ENCODE measurements at regions not wholly inside any gene's neighbourhood (a gene's known extent, or its start where the extent isn't known, plus 50 kb on each side); places are given as distances from the start of the nearest gene placed in this dataset.
"Not testable (repeated sequence)": the region's sequence is repeated elsewhere in the genome, so short reads cannot be mapped to it uniquely, and the experiment has no call there.

DNA sequence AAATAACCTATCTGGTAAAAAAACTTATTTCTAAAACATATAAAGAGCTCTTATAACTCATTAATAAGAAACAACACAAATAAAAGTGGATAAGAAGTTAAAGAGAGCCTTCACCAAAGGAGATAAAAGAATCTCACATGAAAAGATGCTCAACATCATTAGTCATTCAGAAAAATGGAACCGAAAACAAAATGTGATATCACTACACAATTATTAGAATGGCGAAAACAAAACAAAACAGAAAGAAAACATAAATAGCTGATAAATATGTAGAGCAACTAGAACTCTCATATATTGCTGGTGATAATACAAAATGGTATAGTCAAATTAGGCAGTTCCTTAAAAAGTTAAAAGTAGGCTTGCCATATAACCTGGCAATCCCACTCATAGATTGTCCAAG, 1109.3 kb downstream of the PLA2G4A start:
- Mint-ChIP-seq H3K27ac (no peak overlapping the region), H3K27me3 (no peaks in the 10 kb centered on the region), H3K4me1 (no peaks in the 10 kb centered on the region), H3K4me3 (no peak overlapping the region), H3K36me3 (no peaks in the 10 kb centered on the region), H3K9me3 (peaks cover 7% of the 10 kb centered on the region)
- DNase-seq: no peak

- no peaks in the 10 kb centered on the region for H3K36me3 Mint-ChIP-seq
- H3K9me3 Mint-ChIP-seq: peaks cover 14% of the 10 kb centered on the region
- DNase-seq: no peak
- H3K27me3 Mint-ChIP-seq: no peaks in the 10 kb centered on the region
- H3K4me3 Mint-ChIP-seq: no peak overlapping the region
- no peak overlapping the region for H3K27ac Mint-ChIP-seq
- H3K4me1 Mint-ChIP-seq: no peaks in the 10 kb centered on the region
Measured at GRCh38 chr1:187942986-187943385, 1114.2 kb downstream of the PLA2G4A start.

DNA sequence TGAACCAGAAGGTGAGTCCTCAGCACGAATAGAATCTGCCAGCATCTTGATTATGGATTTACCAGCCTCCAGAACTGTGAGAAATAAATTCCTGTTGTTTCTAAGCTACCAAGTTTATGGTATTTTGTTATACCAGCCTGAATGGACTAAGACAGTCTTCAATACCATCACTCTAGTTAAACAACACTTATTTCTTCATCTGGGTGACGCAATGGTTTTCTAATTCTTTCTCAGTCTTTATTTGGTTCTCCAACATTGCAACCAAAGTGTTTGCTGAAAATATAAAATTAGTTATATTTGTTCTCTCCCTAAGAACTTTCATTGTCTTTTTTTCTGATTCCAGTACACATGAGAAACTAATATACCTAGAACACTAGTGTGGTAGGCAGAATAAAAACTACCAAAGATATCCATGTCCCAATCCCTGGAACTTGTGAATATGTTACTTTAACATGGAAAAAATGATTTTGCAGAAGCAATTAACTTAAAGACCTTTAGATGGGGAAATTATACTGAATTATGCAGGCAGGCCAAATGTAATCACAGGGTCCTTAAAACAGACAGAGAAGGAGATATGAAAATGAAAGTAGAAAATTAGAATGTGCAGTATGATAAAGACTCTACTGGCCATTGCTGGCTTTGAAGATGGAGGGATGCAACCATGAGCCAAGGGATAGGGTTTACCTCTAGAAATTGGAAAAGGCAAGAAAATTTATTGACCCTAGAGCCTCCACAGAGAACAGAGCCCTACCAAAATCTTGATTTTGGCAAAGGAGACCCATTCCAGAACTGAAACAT, 1115.1 kb downstream of the PLA2G4A start:
- no peak for DNase-seq
- Mint-ChIP-seq H3K36me3 (no peaks in the 10 kb centered on the region), H3K9me3 (peaks cover 17% of the 10 kb centered on the region), H3K4me3 (no peak overlapping the region), H3K27ac (no peak overlapping the region), H3K4me1 (no peaks in the 10 kb centered on the region), H3K27me3 (no peaks in the 10 kb centered on the region)

GRCh38 chr1:187946661-187947060, 1117.9 kb downstream of the PLA2G4A start:
- not testable (repeated sequence) for H3K36me3 Mint-ChIP-seq, H3K4me3 Mint-ChIP-seq, DNase-seq, H3K27me3 Mint-ChIP-seq, H3K4me1 Mint-ChIP-seq, H3K27ac Mint-ChIP-seq
- peaks cover 23% of the 10 kb centered on the region for H3K9me3 Mint-ChIP-seq

GRCh38 chr1:187947359-187947758, 1118.6 kb downstream of the PLA2G4A start:
- H3K9me3 Mint-ChIP-seq: peaks cover 28% of the 10 kb centered on the region
- DNase-seq: no peak

GRCh38 chr1:187948170-187948794, 1119.5 kb downstream of the PLA2G4A start:
- no peaks in the 10 kb centered on the region for H3K4me1 Mint-ChIP-seq
- H3K4me3 Mint-ChIP-seq: no peak overlapping the region
- DNase-seq: no peak
- no peaks in the 10 kb centered on the region for H3K27me3 Mint-ChIP-seq
- peaks cover 27% of the 10 kb centered on the region for H3K9me3 Mint-ChIP-seq
- no peak overlapping the region for H3K27ac Mint-ChIP-seq
- H3K36me3 Mint-ChIP-seq: no peaks in the 10 kb centered on the region

More at GRCh38 chr1:187947359-187947758, 1118.6 kb downstream of the PLA2G4A start:
- Mint-ChIP-seq H3K4me3 (no peak overlapping the region), H3K4me1 (no peaks in the 10 kb centered on the region), H3K36me3 (no peaks in the 10 kb centered on the region), H3K27ac (no peak overlapping the region), H3K27me3 (no peaks in the 10 kb centered on the region)

DNA sequence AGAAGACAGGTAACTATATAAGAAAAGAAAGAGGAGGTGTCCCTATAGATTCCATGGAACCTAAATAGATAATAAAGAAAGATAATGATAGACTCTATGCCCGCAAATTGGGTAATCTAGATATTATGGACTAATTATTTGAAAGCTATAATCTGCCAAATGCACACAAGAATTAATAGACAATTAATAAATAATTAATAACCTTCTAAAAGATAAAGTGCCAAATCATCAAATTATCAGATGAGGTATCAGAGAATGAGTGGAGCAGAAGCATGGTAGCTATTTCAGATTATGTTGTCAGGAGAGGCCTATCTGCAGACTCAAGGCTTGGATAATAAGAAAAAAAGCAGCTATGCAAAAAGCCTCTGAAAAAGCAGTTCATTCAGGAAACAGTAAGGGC, 1120.8 kb downstream of the PLA2G4A start:
- Mint-ChIP-seq H3K9me3 (peaks cover 25% of the 10 kb centered on the region), H3K4me3 (no peak overlapping the region), H3K4me1 (no peaks in the 10 kb centered on the region), H3K27ac (no peak overlapping the region), H3K36me3 (no peaks in the 10 kb centered on the region), H3K27me3 (no peaks in the 10 kb centered on the region)
- no peak for DNase-seq

DNA sequence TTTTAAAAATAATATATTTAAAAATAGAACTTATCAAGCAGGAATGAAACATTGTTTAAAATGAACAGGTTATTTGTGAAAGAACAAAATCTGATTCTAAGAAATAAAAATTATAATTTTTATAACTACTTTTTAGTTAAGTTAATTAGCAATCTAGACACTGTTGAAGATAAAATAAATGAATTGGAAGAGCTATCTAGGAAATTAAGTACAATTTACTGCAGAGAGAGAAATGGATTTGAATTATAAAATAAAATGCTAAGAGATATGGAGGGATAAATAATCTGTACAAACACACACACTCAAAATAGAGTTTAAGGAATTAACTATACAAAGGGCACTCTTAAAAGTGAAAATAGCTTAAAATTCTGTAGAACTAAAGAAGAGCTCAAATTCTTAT, 1123.1 kb downstream of the PLA2G4A start:
- DNase-seq: no peak
- Mint-ChIP-seq H3K4me1 (no peaks in the 10 kb centered on the region), H3K4me3 (no peak overlapping the region), H3K27me3 (no peaks in the 10 kb centered on the region), H3K36me3 (no peaks in the 10 kb centered on the region), H3K9me3 (peaks cover 25% of the 10 kb centered on the region), H3K27ac (no peak overlapping the region)

- Mint-ChIP-seq H3K27me3 (no peaks in the 10 kb centered on the region), H3K27ac (no peak overlapping the region), H3K36me3 (no peaks in the 10 kb centered on the region), H3K9me3 (peaks cover 21% of the 10 kb centered on the region), H3K4me1 (no peaks in the 10 kb centered on the region), H3K4me3 (no peak overlapping the region)
- DNase-seq: no peak
Measured at GRCh38 chr1:187952446-187952845, 1123.7 kb downstream of the PLA2G4A start.

DNA sequence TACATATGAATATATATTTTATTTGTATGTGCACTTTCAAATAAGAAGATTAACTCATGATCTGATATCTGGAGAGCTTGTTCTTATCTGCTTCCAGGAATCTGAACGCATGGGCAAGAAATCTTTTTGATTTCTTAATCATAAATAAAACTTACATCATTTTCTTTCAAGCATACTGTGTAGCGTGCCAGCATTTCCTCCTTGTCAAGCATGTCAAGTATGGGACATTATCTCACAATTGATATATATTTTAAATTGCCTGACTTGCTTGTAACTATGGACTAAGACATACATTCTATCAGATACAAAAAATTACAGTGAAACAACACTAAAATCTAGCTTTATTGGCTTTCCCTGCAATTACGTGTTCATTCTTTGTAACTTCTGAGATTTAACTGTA, 1128.2 kb downstream of the PLA2G4A start:
- Mint-ChIP-seq H3K4me1 (no peaks in the 10 kb centered on the region), H3K27me3 (no peaks in the 10 kb centered on the region), H3K36me3 (no peaks in the 10 kb centered on the region), H3K27ac (no peak overlapping the region), H3K4me3 (no peak overlapping the region), H3K9me3 (peaks cover 11% of the 10 kb centered on the region)
- no peak for DNase-seq

DNA sequence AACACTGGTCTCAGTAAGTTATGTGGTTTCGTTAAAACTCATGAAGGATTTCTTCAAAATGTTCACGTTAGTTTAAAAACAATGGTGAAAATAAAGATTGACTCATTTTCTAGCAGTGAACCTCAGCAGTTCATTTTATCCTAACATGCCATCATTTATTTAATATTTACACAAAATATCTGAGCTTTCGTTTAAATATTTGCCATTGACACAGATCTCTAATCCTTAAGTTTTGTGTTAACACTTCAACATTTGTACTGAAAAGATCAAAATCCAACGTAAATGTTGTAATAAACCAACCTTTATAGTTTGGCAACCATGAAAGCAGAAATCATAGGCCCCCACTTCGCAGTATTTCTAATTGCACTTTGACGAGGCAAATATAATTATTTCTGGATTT, 1129.5 kb downstream of the PLA2G4A start:
- H3K27ac Mint-ChIP-seq: no peak overlapping the region
- no peak overlapping the region for H3K4me3 Mint-ChIP-seq
- no peaks in the 10 kb centered on the region for H3K4me1 Mint-ChIP-seq
- no peak for DNase-seq
- H3K9me3 Mint-ChIP-seq: peaks cover 7% of the 10 kb centered on the region
- H3K27me3 Mint-ChIP-seq: no peaks in the 10 kb centered on the region
- H3K36me3 Mint-ChIP-seq: no peaks in the 10 kb centered on the region

- DNase-seq: no peak
- Mint-ChIP-seq H3K4me3 (no peak overlapping the region), H3K27ac (no peak overlapping the region), H3K27me3 (no peaks in the 10 kb centered on the region), H3K9me3 (peaks cover 7% of the 10 kb centered on the region), H3K4me1 (no peaks in the 10 kb centered on the region), H3K36me3 (no peaks in the 10 kb centered on the region)
Measured at GRCh38 chr1:187959062-187959461, 1130.3 kb downstream of the PLA2G4A start.

- H3K36me3 Mint-ChIP-seq: no peaks in the 10 kb centered on the region
- H3K4me3 Mint-ChIP-seq: no peak overlapping the region
- H3K27ac Mint-ChIP-seq: no peak overlapping the region
- H3K4me1 Mint-ChIP-seq: no peaks in the 10 kb centered on the region
- DNase-seq: no peak
- H3K27me3 Mint-ChIP-seq: no peaks in the 10 kb centered on the region
- H3K9me3 Mint-ChIP-seq: peaks cover 7% of the 10 kb centered on the region
Measured at GRCh38 chr1:187960125-187960638, 1131.4 kb downstream of the PLA2G4A start.

- Mint-ChIP-seq H3K27me3 (no peaks in the 10 kb centered on the region), H3K4me3 (no peak overlapping the region), H3K4me1 (no peaks in the 10 kb centered on the region), H3K9me3 (peaks cover 5% of the 10 kb centered on the region), H3K36me3 (no peaks in the 10 kb centered on the region), H3K27ac (no peak overlapping the region)
- DNase-seq: no peak
Measured at GRCh38 chr1:187961895-187962294, 1133.1 kb downstream of the PLA2G4A start.

GRCh38 chr1:187971851-187972250, 1143.1 kb downstream of the PLA2G4A start:
- Mint-ChIP-seq H3K4me3 (no peak overlapping the region), H3K36me3 (no peaks in the 10 kb centered on the region), H3K4me1 (no peaks in the 10 kb centered on the region), H3K27me3 (no peaks in the 10 kb centered on the region), H3K9me3 (no peaks in the 10 kb centered on the region), H3K27ac (no peak overlapping the region)
- DNase-seq: no peak

DNA sequence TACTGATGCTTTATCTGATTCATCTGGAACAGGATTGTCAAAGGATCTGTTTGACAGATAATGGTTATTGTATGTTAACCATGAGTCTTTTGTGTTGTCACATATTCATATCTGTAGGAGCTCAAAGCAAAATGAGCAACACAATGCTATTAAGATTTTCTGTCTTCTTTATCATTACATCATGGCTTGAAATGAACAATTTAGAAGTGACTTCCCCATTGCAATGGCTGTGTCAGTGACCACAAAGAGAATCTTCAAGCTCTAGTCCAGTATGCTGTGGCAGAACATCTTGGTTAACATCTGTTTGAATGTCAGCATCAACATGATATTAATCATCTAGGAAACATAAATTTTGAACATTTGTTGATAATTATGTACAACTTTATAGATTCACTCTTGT, 1148.5 kb downstream of the PLA2G4A start:
- peaks cover 7% of the 10 kb centered on the region for H3K9me3 Mint-ChIP-seq
- no peaks in the 10 kb centered on the region for H3K36me3 Mint-ChIP-seq
- H3K27me3 Mint-ChIP-seq: no peaks in the 10 kb centered on the region
- H3K4me1 Mint-ChIP-seq: no peaks in the 10 kb centered on the region
- H3K4me3 Mint-ChIP-seq: no peak overlapping the region
- no peak for DNase-seq
- no peak overlapping the region for H3K27ac Mint-ChIP-seq

Measured in activated naive CD8-positive, alpha-beta T cell treated with anti-CD3 and anti-CD28 coated beads for 36 hours (primary cell).